ENCODE measurements at regions not wholly inside any gene's neighbourhood (a gene's known extent, or its start where the extent isn't known, plus 50 kb on each side); places are given as distances from the start of the nearest gene placed in this dataset.
"Not testable (repeated sequence)": the region's sequence is repeated elsewhere in the genome, so short reads cannot be mapped to it uniquely, and the experiment has no call there.

GRCh38 chr17:72380737-72381136 lies 259.9 kb downstream of the SOX9 start:
- Histone ChIP-seq H3K4me3 (no peak overlapping the region), H3K27ac (no peak overlapping the region), H3K27me3 (no peaks in the 10 kb centered on the region), H3K4me1 (peaks cover 0 to 5% of the 10 kb centered on the region in 2 donors), H3K9me3 (no peaks in the 10 kb centered on the region), H3K36me3 (no peaks in the 10 kb centered on the region)
- DNase-seq (ENCODE audit: low spot score): no peak
- no peak for TF ChIP-seq CTCF (IDR thresholded peaks at IDR 0.05)

- DNase-seq (ENCODE audit: low spot score): no peak
- no peaks in the 10 kb centered on the region for H3K27me3 ChIP-seq
- H3K4me3 ChIP-seq: no peak overlapping the region
- no peak overlapping the region for H3K27ac ChIP-seq
- peaks cover 0 to 5% of the 10 kb centered on the region in 2 donors for H3K4me1 ChIP-seq
- TF ChIP-seq CTCF (IDR thresholded peaks at IDR 0.05): no peak
- no peaks in the 10 kb centered on the region for H3K36me3 ChIP-seq
- H3K9me3 ChIP-seq: no peaks in the 10 kb centered on the region
Measured at GRCh38 chr17:72381597-72382397, 261.0 kb downstream of the SOX9 start.

GRCh38 chr17:72382971-72383722 lies 262.3 kb downstream of the SOX9 start:
- no peak for TF ChIP-seq CTCF (IDR thresholded peaks at IDR 0.05)
- Histone ChIP-seq H3K4me1 (peaks cover 0 to 5% of the 10 kb centered on the region in 2 donors), H3K27me3 (no peaks in the 10 kb centered on the region), H3K27ac (no peak overlapping the region), H3K9me3 (no peaks in the 10 kb centered on the region), H3K4me3 (no peak overlapping the region), H3K36me3 (no peaks in the 10 kb centered on the region)
- DNase-seq (ENCODE audit: low spot score): no peak

- Histone ChIP-seq H3K27me3 (no peaks in the 10 kb centered on the region), H3K36me3 (no peaks in the 10 kb centered on the region), H3K9me3 (no peaks in the 10 kb centered on the region), H3K4me1 (peaks cover 0 to 5% of the 10 kb centered on the region in 2 donors), H3K4me3 (no peak overlapping the region), H3K27ac (no peak overlapping the region)
- no peak for DNase-seq (ENCODE audit: low spot score)
- no peak for TF ChIP-seq CTCF (IDR thresholded peaks at IDR 0.05)
Measured at GRCh38 chr17:72385475-72385874, 264.7 kb downstream of the SOX9 start.

- H3K27me3 ChIP-seq; H3K36me3 ChIP-seq; DNase-seq (ENCODE audit: low spot score); H3K4me1 ChIP-seq; H3K9me3 ChIP-seq; H3K27ac ChIP-seq; H3K4me3 ChIP-seq: not testable (repeated sequence)
Measured at GRCh38 chr17:72386173-72386572, 265.4 kb downstream of the SOX9 start.

GRCh38 chr17:72386619-72387237 lies 265.9 kb downstream of the SOX9 start:
- Histone ChIP-seq H3K27ac (no peak overlapping the region), H3K36me3 (no peaks in the 10 kb centered on the region), H3K4me3 (no peak overlapping the region), H3K4me1 (peaks cover 0 to 5% of the 10 kb centered on the region in 2 donors), H3K9me3 (no peaks in the 10 kb centered on the region), H3K27me3 (no peaks in the 10 kb centered on the region)
- no peak for DNase-seq (ENCODE audit: low spot score)
- no peak for TF ChIP-seq CTCF (IDR thresholded peaks at IDR 0.05)
